ENCODE measurements at regions not wholly inside any gene's neighbourhood (a gene's known extent, or its start where the extent isn't known, plus 50 kb on each side); places are given as distances from the start of the nearest gene placed in this dataset.

DNA sequence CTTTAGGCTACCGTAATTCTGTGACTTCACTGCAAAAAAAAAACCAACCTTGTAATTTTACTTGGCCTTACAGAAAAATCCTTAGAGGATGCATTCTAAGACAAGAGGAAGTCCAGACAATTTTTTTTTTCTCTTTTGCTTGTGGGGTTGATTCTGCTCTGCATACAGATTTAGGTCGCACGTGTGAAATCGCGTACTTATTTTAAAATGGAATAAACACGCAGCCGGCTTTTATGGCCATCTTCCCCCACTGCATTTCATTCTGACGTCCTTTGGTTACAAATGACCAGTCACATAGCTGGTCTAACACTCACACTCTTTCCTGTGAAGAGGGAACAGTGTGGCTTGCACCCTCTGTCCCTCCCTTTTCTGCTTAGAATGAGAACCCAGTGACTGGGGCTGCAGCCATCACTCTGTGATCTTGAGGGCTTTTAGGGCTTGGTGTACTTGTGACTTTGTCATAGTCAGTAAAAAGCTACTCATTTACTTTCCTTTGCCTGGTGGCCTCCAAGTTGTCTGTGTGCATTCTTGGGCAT lies 63.6 kb upstream of the CARD11 start:
- peak overlapping the region; percentile 86 for H3K27ac ChIP-seq (ENCODE audit: low read length)
- H3K79me2 ChIP-seq (ENCODE audit: low read length) = no peaks in the 10 kb centered on the region
- BruUV-seq (replicated peaks) = no TSS peak
- POLR2A ChIA-PET (ENCODE audit: unreplicated experiment) = no interaction called here
- CTCF ChIA-PET = no interaction called here
- no peaks in the 10 kb centered on the region for H4K20me1 ChIP-seq (ENCODE audit: low read length)
- no peaks in the 10 kb centered on the region for H3F3A ChIP-seq (ENCODE audit: low read length, unreplicated experiment)
- no peak overlapping the region for H2AFZ ChIP-seq (ENCODE audit: low read length)
- ATAC-seq (no peak; the same call in 1 of the 2 replicates), DNase-seq (peak; percentile 3)
- H3K27me3 ChIP-seq (ENCODE audit: low read length) = no peaks in the 10 kb centered on the region
- H3K36me3 ChIP-seq (ENCODE audit: low read depth, low read length) = no peaks in the 10 kb centered on the region
- H3K9ac ChIP-seq (ENCODE audit: low read length) = peak overlapping the region; percentile 33; the same call in 1 of the 2 replicates
- H3K9me2 ChIP-seq (replicated peaks; ENCODE audit: low read length) = no peaks in the 10 kb centered on the region
- no peaks in the 10 kb centered on the region for H3K9me3 ChIP-seq (ENCODE audit: low read length)
- TF ChIP-seq EZH2phosphoT487 (IDR thresholded peaks at IDR 0.05; ENCODE audit: borderline replicate concordance, low read length) (no peak), EZH2 (IDR thresholded peaks at IDR 0.05; ENCODE audit: low read length, unreplicated experiment) (no peak)
- TF ChIP-seq, protein P1, sequence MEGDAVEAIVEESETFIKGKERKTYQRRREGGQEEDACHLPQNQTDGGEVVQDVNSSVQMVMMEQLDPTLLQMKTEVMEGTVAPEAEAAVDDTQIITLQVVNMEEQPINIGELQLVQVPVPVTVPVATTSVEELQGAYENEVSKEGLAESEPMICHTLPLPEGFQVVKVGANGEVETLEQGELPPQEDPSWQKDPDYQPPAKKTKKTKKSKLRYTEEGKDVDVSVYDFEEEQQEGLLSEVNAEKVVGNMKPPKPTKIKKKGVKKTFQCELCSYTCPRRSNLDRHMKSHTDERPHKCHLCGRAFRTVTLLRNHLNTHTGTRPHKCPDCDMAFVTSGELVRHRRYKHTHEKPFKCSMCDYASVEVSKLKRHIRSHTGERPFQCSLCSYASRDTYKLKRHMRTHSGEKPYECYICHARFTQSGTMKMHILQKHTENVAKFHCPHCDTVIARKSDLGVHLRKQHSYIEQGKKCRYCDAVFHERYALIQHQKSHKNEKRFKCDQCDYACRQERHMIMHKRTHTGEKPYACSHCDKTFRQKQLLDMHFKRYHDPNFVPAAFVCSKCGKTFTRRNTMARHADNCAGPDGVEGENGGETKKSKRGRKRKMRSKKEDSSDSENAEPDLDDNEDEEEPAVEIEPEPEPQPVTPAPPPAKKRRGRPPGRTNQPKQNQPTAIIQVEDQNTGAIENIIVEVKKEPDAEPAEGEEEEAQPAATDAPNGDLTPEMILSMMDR (conservative IDR thresholded peaks at IDR 0.05; ENCODE audit: low read depth, low read length) = no peak
- no peak overlapping the region for H3K4me3 ChIP-seq (ENCODE audit: low read length)
- intact Hi-C loops (cut with micrococcal nuclease) = no loop called here
- peaks cover 28% of the 10 kb centered on the region; the same call in 1 of the 2 replicates for H3K4me1 ChIP-seq (ENCODE audit: insufficient read depth, low read length)
- H3K4me2 ChIP-seq (ENCODE audit: low read length) = peak overlapping the region; percentile 49; the same call in 1 of the 2 replicates

GRCh38 chr7:3107889-3108570 lies 64.4 kb upstream of the CARD11 start:
- intact Hi-C loops (cut with micrococcal nuclease) = no loop called here
- Histone ChIP-seq H3K4me1 (ENCODE audit: insufficient read depth, low read length) (peaks cover 28% of the 10 kb centered on the region; the same call in 1 of the 2 replicates), H3K27ac (ENCODE audit: low read length) (peak overlapping the region; percentile 86), H3K4me3 (ENCODE audit: low read length) (no peak overlapping the region), H3K36me3 (ENCODE audit: low read depth, low read length) (no peaks in the 10 kb centered on the region), H3K27me3 (ENCODE audit: low read length) (no peaks in the 10 kb centered on the region), H3K9me2 (replicated peaks; ENCODE audit: low read length) (no peaks in the 10 kb centered on the region), H3K9ac (ENCODE audit: low read length) (peak overlapping the region; percentile 35; the same call in 1 of the 2 replicates), H4K20me1 (ENCODE audit: low read length) (no peaks in the 10 kb centered on the region), H3K9me3 (ENCODE audit: low read length) (no peaks in the 10 kb centered on the region), H3F3A (ENCODE audit: low read length, unreplicated experiment) (no peaks in the 10 kb centered on the region), H2AFZ (ENCODE audit: low read length) (no peak overlapping the region), H3K79me2 (ENCODE audit: low read length) (no peaks in the 10 kb centered on the region), H3K4me2 (ENCODE audit: low read length) (peak overlapping the region; percentile 68)
- TF ChIP-seq EZH2phosphoT487 (IDR thresholded peaks at IDR 0.05; ENCODE audit: borderline replicate concordance, low read length) = no peak
- no peak for TF ChIP-seq EZH2 (IDR thresholded peaks at IDR 0.05; ENCODE audit: low read length, unreplicated experiment)
- TF ChIP-seq, protein P1 (conservative IDR thresholded peaks at IDR 0.05; ENCODE audit: low read depth, low read length) = no peak
- CTCF ChIA-PET = no interaction called here
- ATAC-seq = peak; percentile 56
- POLR2A ChIA-PET (ENCODE audit: unreplicated experiment) = no interaction called here
- no TSS peak for BruUV-seq (replicated peaks)
- DNase-seq = peak; percentile 64

Measured in PC-3 (cell line).